Neuronal stem cell (in vitro differentiated cells): ENCODE measurements at regions not wholly inside any gene's neighbourhood (a gene's known extent, or its start where the extent isn't known, plus 50 kb on each side); places are given as distances from the start of the nearest gene placed in this dataset.

Experiments
- DNase-seq: peaks from one replicate; pipeline ENCODE4 v3.0.0-alpha.2; 2013; ENCODE audit warnings: low spot score
- H2AFZ ChIP-seq: one replicate; pipeline ENCODE4 v1.6.1; 2013; ENCODE audit warnings: mild to moderate bottlenecking, low read length, inconsistent platforms
- H2AK5ac ChIP-seq: 2 replicates; pipeline ENCODE4 v1.6.1; 2013; ENCODE audit warnings: low read depth, mild to moderate bottlenecking, inconsistent platforms, low read length, moderate library complexity, mixed read lengths
- H2BK120ac ChIP-seq: 2 replicates; pipeline ENCODE4 v1.6.1; 2013; ENCODE audit warnings: low read depth, mild to moderate bottlenecking, inconsistent platforms, low read length, moderate library complexity, mixed read lengths
- H2BK12ac ChIP-seq: one replicate; pipeline ENCODE4 v1.6.1; 2013; ENCODE audit warnings: low read length, inconsistent platforms
- H2BK15ac ChIP-seq: 2 replicates; pipeline ENCODE4 v1.6.1; 2013; ENCODE audit warnings: mild to moderate bottlenecking, low read length, inconsistent platforms, mixed read lengths
- H2BK5ac ChIP-seq: one replicate; pipeline ENCODE4 v1.6.1; 2013; ENCODE audit warnings: inconsistent platforms, mild to moderate bottlenecking, low read length, moderate library complexity
- H3K14ac ChIP-seq: one replicate; pipeline ENCODE4 v1.6.1; 2013; ENCODE audit warnings: low read length, inconsistent platforms
- H3K18ac ChIP-seq: 2 replicates; pipeline ENCODE4 v1.6.1; 2013; ENCODE audit warnings: low read length, inconsistent platforms
- H3K23ac ChIP-seq: 2 replicates; pipeline ENCODE4 v1.6.1; 2013; ENCODE audit warnings: low read depth, mild to moderate bottlenecking, mixed read lengths, low read length, inconsistent platforms; ENCODE audit not compliant: poor library complexity
- H3K27ac ChIP-seq: replicated peaks from 3 replicates; pipeline ENCODE4 v1.5.1; 2013; ENCODE audit warnings: low read length, inconsistent platforms
- H3K27me3 ChIP-seq, 3 experiments: 2 replicates each; pipeline ENCODE4 v1.6.1; 2013; ENCODE audit warnings: low read length in 3 of 3, mild to moderate bottlenecking in 2 of 3, inconsistent platforms in 1 of 3, low read depth in 1 of 3, mixed read lengths in 1 of 3, moderate library complexity in 1 of 3; ENCODE audit not compliant: control insufficient read depth in 3 of 3, insufficient read depth in 3 of 3
- H3K36me3 ChIP-seq, 2 donors: replicated peaks in 1 of 2; 2 replicates each; pipeline ENCODE4 v1.6.1; 2013; ENCODE audit warnings: low read length in 2 of 2; ENCODE audit not compliant: control insufficient read depth in 2 of 2, insufficient read depth in 2 of 2
- H3K4ac ChIP-seq: 2 replicates; pipeline ENCODE4 v1.6.1; 2013; ENCODE audit warnings: inconsistent platforms, mild to moderate bottlenecking, low read length, moderate library complexity
- H3K4me1 ChIP-seq, 2 donors: 1 replicate in 1 of 2; 2 replicates in 1 of 2; pipeline ENCODE4 v1.6.1; 2013; ENCODE audit warnings: low read length in 2 of 2, low read depth in 1 of 2; ENCODE audit not compliant: control insufficient read depth in 2 of 2, insufficient read depth in 1 of 2
- H3K4me2 ChIP-seq: one replicate; pipeline ENCODE4 v1.6.1; 2013; ENCODE audit warnings: mild to moderate bottlenecking, low read length, inconsistent platforms; ENCODE audit not compliant: insufficient read depth, poor library complexity, severe bottlenecking
- H3K4me3 ChIP-seq, 2 donors: 2 replicates each; pipeline ENCODE4 v1.5.1; 2013; ENCODE audit warnings: low read length in 2 of 2, mild to moderate bottlenecking in 2 of 2, inconsistent platforms in 1 of 2, moderate library complexity in 1 of 2
- H3K79me1 ChIP-seq: one replicate; pipeline ENCODE4 v1.6.1; 2013; ENCODE audit warnings: low read depth, mild to moderate bottlenecking, inconsistent platforms, low read length, moderate library complexity
- H3K9ac ChIP-seq: one replicate; pipeline ENCODE4 v1.6.1; 2013; ENCODE audit warnings: mild to moderate bottlenecking, low read depth, low read length, inconsistent platforms; ENCODE audit not compliant: poor library complexity
- H3K9me3 ChIP-seq, 2 donors: replicated peaks in 1 of 2; 2 replicates each; pipeline versions ENCODE3 to v1.6.1; 2013; ENCODE audit warnings: low read length in 2 of 2, mild to moderate bottlenecking in 2 of 2, inconsistent platforms in 1 of 2, low read depth in 1 of 2, mixed read lengths in 1 of 2, moderate library complexity in 1 of 2; ENCODE audit not compliant: control insufficient read depth in 2 of 2, insufficient read depth in 1 of 2
- H4K8ac ChIP-seq: one replicate; pipeline ENCODE4 v1.6.1; 2013; ENCODE audit warnings: low read depth, mild to moderate bottlenecking, inconsistent platforms, low read length, moderate library complexity
- H4K91ac ChIP-seq: one replicate; pipeline ENCODE4 v1.6.1; 2013; ENCODE audit warnings: low read length, low read depth, mild to moderate bottlenecking, inconsistent platforms; ENCODE audit not compliant: poor library complexity
- WGBS, 2 donors: extraction: QIAGEN DNeasy Blood & Tissue Kit; methylation state at CpG; one replicate each; pipeline ENCODE4 v1.1.7; 2013; ENCODE audit warnings: missing lambda C conversion rate in 2 of 2, mixed read lengths in 1 of 2; ENCODE audit not compliant: insufficient read length in 2 of 2, insufficient replicate concordance in 1 of 2; ENCODE audit errors: extremely low coverage in 2 of 2; 5-methylcytosine and 5-hydroxymethylcytosine counted together

DNA sequence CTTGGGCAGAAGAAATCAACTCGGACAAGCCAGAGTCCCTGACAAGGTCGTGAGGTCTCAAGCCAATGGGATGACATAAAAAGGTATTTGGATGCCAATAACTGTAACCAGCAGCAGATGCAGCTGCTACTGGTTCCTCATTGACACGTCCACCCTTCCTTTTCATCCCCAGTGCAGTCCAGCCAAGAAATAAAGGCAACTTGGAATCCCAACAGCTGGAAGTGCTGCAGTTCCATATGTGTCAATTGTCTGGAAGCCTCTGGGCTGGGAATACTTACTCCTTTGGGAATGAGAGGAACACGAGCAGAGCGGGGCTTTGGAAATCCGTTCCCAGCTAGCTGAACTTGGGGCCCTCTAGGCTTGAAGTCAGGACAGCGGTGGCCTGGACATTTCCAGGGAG, 360.4 kb upstream of the ZFHX3 start:
- no CpG with 5 or more reads among the region's 7 CpGs for WGBS, 2 donors

DNA sequence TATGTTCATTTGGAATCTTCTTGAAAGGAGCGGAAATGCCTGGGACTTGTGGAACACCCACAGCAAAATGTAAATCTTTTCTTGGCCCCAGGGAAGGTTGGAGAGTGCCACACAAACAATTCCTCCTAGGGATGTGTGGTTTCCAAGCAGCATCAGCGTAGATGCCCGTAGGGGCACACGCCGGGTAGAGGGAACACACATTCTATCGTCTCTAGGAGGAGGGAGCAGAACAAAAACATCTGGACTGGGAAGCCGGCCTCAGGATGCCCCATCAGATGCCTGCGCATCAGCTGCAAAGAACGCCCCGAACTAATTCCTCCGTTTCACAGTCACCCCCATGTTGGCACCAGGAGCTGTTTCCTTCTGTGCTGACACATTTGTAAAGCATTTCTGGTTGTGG, 357.9 kb upstream of the ZFHX3 start:
- H3K27ac ChIP-seq = no peak overlapping the region
- no peak overlapping the region for H2BK120ac ChIP-seq
- no peak overlapping the region for H2BK12ac ChIP-seq
- no peak overlapping the region for H4K91ac ChIP-seq
- no peak overlapping the region for H3K9ac ChIP-seq
- no peak overlapping the region for H2AFZ ChIP-seq
- no peak for DNase-seq
- H3K9me3 ChIP-seq = no peaks in the 10 kb centered on the region
- H3K4me3 ChIP-seq = no peak overlapping the region
- no peak overlapping the region for H2AK5ac ChIP-seq
- no peak overlapping the region for H2BK5ac ChIP-seq
- no peak overlapping the region for H3K23ac ChIP-seq
- H2BK15ac ChIP-seq = no peak overlapping the region
- H3K79me1 ChIP-seq = no peaks in the 10 kb centered on the region
- H3K36me3 ChIP-seq = no peaks in the 10 kb centered on the region
- no peak overlapping the region for H3K4ac ChIP-seq
- H4K8ac ChIP-seq = no peak overlapping the region
- H3K14ac ChIP-seq = no peak overlapping the region
- no CpG with 5 or more reads among the region's 11 CpGs for WGBS, 2 donors
- no peak overlapping the region for H3K4me2 ChIP-seq
- no peak overlapping the region for H3K18ac ChIP-seq
- H3K4me1 ChIP-seq = peaks cover 12 to 13% of the 10 kb centered on the region in 2 donors
- H3K27me3 ChIP-seq = no peaks in the 10 kb centered on the region

More for the DNA sequence above, 360.4 kb upstream of the ZFHX3 start:
- no peak for DNase-seq
- no peak overlapping the region for H3K18ac ChIP-seq
- peaks cover 7 to 9% of the 10 kb centered on the region in 2 donors for H3K4me1 ChIP-seq
- H3K27ac ChIP-seq = no peak overlapping the region
- H3K9me3 ChIP-seq = no peaks in the 10 kb centered on the region
- H3K9ac ChIP-seq = no peak overlapping the region
- no peak overlapping the region for H4K91ac ChIP-seq
- H2BK5ac ChIP-seq = no peak overlapping the region
- H2AFZ ChIP-seq = no peak overlapping the region
- H3K79me1 ChIP-seq = no peaks in the 10 kb centered on the region
- no peak overlapping the region for H3K4me2 ChIP-seq
- no peak overlapping the region for H3K14ac ChIP-seq
- no peak overlapping the region for H3K4ac ChIP-seq
- no peak overlapping the region for H3K23ac ChIP-seq
- no peak overlapping the region for H4K8ac ChIP-seq
- H2BK12ac ChIP-seq = no peak overlapping the region
- no peak overlapping the region for H3K4me3 ChIP-seq
- H2BK120ac ChIP-seq = no peak overlapping the region
- H2BK15ac ChIP-seq = no peak overlapping the region
- H3K27me3 ChIP-seq = no peaks in the 10 kb centered on the region
- no peaks in the 10 kb centered on the region for H3K36me3 ChIP-seq
- H2AK5ac ChIP-seq = no peak overlapping the region

DNA sequence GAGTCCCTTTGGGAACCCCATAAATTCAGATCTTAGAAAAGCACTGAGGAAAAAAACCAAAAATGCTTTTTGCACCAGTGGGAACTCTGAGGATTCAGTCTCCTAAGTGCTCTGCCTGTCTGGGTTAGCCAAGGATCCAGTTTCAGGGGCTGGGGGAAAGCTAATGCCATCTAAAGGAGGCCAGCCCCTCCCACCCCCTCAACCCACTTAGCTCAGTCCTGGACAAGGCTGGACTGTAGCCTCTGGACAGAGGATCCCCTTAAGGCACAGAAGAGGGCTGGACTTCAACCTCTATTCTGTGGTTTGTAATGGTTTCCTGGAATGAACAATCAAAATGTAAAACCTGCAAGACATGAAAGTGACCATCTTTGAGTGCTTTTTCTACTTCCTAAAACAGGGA, 356.1 kb upstream of the ZFHX3 start:
- H2BK5ac ChIP-seq = no peak overlapping the region
- H2AFZ ChIP-seq = peak overlapping the region; percentile 65
- H2BK120ac ChIP-seq = no peak overlapping the region
- peak overlapping the region; percentile 74 for H3K27ac ChIP-seq
- no peak overlapping the region for H3K4me3 ChIP-seq
- no peaks in the 10 kb centered on the region for H3K27me3 ChIP-seq
- no peak overlapping the region for H4K8ac ChIP-seq
- no peak for DNase-seq
- H4K91ac ChIP-seq = no peak overlapping the region
- peaks cover 12 to 20% of the 10 kb centered on the region in 2 donors for H3K4me1 ChIP-seq
- no peak overlapping the region for H2BK15ac ChIP-seq
- no peak overlapping the region for H3K23ac ChIP-seq
- peaks cover 0 to 6% of the 10 kb centered on the region in 2 donors for H3K9me3 ChIP-seq
- H3K4ac ChIP-seq = no peak overlapping the region
- no peak overlapping the region for H3K14ac ChIP-seq
- H2AK5ac ChIP-seq = no peak overlapping the region
- no peak overlapping the region for H2BK12ac ChIP-seq
- no peaks in the 10 kb centered on the region for H3K79me1 ChIP-seq
- H3K4me2 ChIP-seq = no peak overlapping the region
- no peak overlapping the region for H3K9ac ChIP-seq
- H3K36me3 ChIP-seq = no peaks in the 10 kb centered on the region
- no peak overlapping the region for H3K18ac ChIP-seq

DNA sequence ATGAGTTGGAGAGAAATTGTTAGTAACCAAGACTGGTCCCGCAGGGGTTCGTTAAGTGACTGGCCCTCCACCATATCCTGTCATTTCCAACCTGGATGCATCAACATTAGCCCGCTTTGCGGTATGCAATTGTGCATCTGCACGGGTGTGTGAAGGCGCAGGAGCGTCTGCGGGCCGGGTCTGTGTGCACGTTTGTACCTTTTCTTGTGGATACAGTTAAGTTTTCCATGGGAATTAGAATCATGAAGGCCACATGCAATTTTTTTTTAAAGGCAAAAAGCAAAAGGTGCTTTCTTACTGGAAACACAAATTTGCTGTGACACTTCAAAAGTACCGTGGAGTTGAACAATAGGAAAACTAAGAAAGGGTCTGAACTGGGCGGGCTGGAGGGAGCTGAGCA, 355.4 kb upstream of the ZFHX3 start:
- Histone ChIP-seq H3K27ac (peak overlapping the region; percentile 74), H2BK5ac (no peak overlapping the region), H3K27me3 (no peaks in the 10 kb centered on the region), H3K4me1 (peaks cover 12 to 20% of the 10 kb centered on the region in 2 donors), H3K36me3 (no peaks in the 10 kb centered on the region), H3K18ac (peak overlapping the region; percentile 23), H3K9me3 (peaks cover 0 to 7% of the 10 kb centered on the region in 2 donors), H2AK5ac (no peak overlapping the region), H3K79me1 (no peaks in the 10 kb centered on the region), H3K4me2 (no peak overlapping the region), H2BK120ac (no peak overlapping the region), H4K91ac (no peak overlapping the region), H3K14ac (no peak overlapping the region), H3K4ac (no peak overlapping the region), H2BK15ac (no peak overlapping the region), H3K9ac (no peak overlapping the region), H3K23ac (no peak overlapping the region), H2AFZ (peak overlapping the region; percentile 65), H2BK12ac (no peak overlapping the region), H3K4me3 (no peak overlapping the region), H4K8ac (no peak overlapping the region)
- no peak for DNase-seq
- no CpG with 5 or more reads among the region's 12 CpGs for WGBS, 2 donors
